ENCODE measurements at regions not wholly inside any gene's neighbourhood (a gene's known extent, or its start where the extent isn't known, plus 50 kb on each side); places are given as distances from the start of the nearest gene placed in this dataset.

GRCh38 chr2:220442012-220442411, 814.6 kb downstream of the SLC4A3 start:
- TF ChIP-seq, protein P1, sequence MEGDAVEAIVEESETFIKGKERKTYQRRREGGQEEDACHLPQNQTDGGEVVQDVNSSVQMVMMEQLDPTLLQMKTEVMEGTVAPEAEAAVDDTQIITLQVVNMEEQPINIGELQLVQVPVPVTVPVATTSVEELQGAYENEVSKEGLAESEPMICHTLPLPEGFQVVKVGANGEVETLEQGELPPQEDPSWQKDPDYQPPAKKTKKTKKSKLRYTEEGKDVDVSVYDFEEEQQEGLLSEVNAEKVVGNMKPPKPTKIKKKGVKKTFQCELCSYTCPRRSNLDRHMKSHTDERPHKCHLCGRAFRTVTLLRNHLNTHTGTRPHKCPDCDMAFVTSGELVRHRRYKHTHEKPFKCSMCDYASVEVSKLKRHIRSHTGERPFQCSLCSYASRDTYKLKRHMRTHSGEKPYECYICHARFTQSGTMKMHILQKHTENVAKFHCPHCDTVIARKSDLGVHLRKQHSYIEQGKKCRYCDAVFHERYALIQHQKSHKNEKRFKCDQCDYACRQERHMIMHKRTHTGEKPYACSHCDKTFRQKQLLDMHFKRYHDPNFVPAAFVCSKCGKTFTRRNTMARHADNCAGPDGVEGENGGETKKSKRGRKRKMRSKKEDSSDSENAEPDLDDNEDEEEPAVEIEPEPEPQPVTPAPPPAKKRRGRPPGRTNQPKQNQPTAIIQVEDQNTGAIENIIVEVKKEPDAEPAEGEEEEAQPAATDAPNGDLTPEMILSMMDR (IDR thresholded peaks at IDR 0.05) = no peak
- TF ChIP-seq POLR2AphosphoS5 (IDR thresholded peaks at IDR 0.05) = no peak
- no peak for TF ChIP-seq POLR2A (IDR thresholded peaks at IDR 0.05)

All from breast epithelium (tissue), 3 donors.